Cardiac muscle cell (in vitro differentiated cells and primary cell): ENCODE measurements at regions not wholly inside any gene's neighbourhood (a gene's known extent, or its start where the extent isn't known, plus 50 kb on each side); places are given as distances from the start of the nearest gene placed in this dataset.

Source experiments
- DNase-seq, 2 donors: peaks; one replicate each; pipeline versions ENCODE4 v3.0.0 to v3.0.0-alpha.2; 2010 to 2017; ENCODE audit warnings: low read depth in 1 of 2, low spot score in 1 of 2
- H3K27ac ChIP-seq: fragments of 200-600 bp; sonication (generic); 2 replicates; pipeline ENCODE4 v1.5.1; 2016
- H3K27me3 ChIP-seq: fragments of 200-600 bp; sonication (generic); 2 replicates; pipeline ENCODE4 v1.6.0; 2016; ENCODE audit warnings: control low read depth
- H3K36me3 ChIP-seq: fragments of 200-600 bp; sonication (generic); 2 replicates; pipeline ENCODE4 v1.5.1; 2016; ENCODE audit warnings: control low read depth
- H3K4me1 ChIP-seq: fragments of 200-600 bp; sonication (generic); 2 replicates; pipeline ENCODE4 v1.8.1; 2017; ENCODE audit warnings: low read depth, mild to moderate bottlenecking, mixed run types
- H3K4me3 ChIP-seq: fragments of 200-600 bp; sonication (generic); 2 replicates; pipeline ENCODE4 v1.5.1; 2016; ENCODE audit warnings: mild to moderate bottlenecking
- H3K9me3 ChIP-seq: fragments of 200-600 bp; sonication (generic); 2 replicates; pipeline ENCODE4 v1.5.1; 2017; ENCODE audit warnings: low read depth, mild to moderate bottlenecking, control low read depth
- CTCF ChIP-seq: IDR thresholded peaks from 2 replicates; pipeline ENCODE4 v1.5.1; 2012; ENCODE audit warnings: low read depth, mild to moderate bottlenecking, low read length

GRCh38 chr7:156435486-156436231 is 204.9 kb upstream of the RNF32 start:
- H3K27me3 ChIP-seq: no peaks in the 10 kb centered on the region
- no peak for DNase-seq
- no peak overlapping the region for H3K4me3 ChIP-seq
- no peaks in the 10 kb centered on the region for H3K4me1 ChIP-seq
- no peak overlapping the region for H3K27ac ChIP-seq
- TF ChIP-seq CTCF: no peak
- H3K36me3 ChIP-seq: no peaks in the 10 kb centered on the region
- no peaks in the 10 kb centered on the region for H3K9me3 ChIP-seq

GRCh38 chr7:156434706-156435105 is 205.9 kb upstream of the RNF32 start:
- DNase-seq: no peak
- Histone ChIP-seq H3K27me3 (no peaks in the 10 kb centered on the region), H3K4me3 (no peak overlapping the region), H3K36me3 (no peaks in the 10 kb centered on the region), H3K27ac (no peak overlapping the region), H3K4me1 (no peaks in the 10 kb centered on the region), H3K9me3 (no peaks in the 10 kb centered on the region)
- no peak for TF ChIP-seq CTCF

GRCh38 chr7:156432018-156432417 is 208.6 kb upstream of the RNF32 start:
- Histone ChIP-seq H3K4me3 (no peak overlapping the region), H3K27ac (no peak overlapping the region), H3K9me3 (no peaks in the 10 kb centered on the region), H3K4me1 (no peaks in the 10 kb centered on the region), H3K27me3 (no peaks in the 10 kb centered on the region), H3K36me3 (no peaks in the 10 kb centered on the region)
- no peak for DNase-seq
- no peak for TF ChIP-seq CTCF

GRCh38 chr7:156430109-156430508 is 210.5 kb upstream of the RNF32 start:
- no peak overlapping the region for H3K27ac ChIP-seq
- H3K4me1 ChIP-seq: no peaks in the 10 kb centered on the region
- no peak overlapping the region for H3K4me3 ChIP-seq
- H3K9me3 ChIP-seq: no peaks in the 10 kb centered on the region
- DNase-seq: no peak
- no peak for TF ChIP-seq CTCF
- H3K27me3 ChIP-seq: no peaks in the 10 kb centered on the region
- no peaks in the 10 kb centered on the region for H3K36me3 ChIP-seq

GRCh38 chr7:156429514-156429913 is 211.1 kb upstream of the RNF32 start:
- no peaks in the 10 kb centered on the region for H3K36me3 ChIP-seq
- no peaks in the 10 kb centered on the region for H3K9me3 ChIP-seq
- H3K27me3 ChIP-seq: no peaks in the 10 kb centered on the region
- no peaks in the 10 kb centered on the region for H3K4me1 ChIP-seq
- H3K4me3 ChIP-seq: no peak overlapping the region
- no peak for TF ChIP-seq CTCF
- H3K27ac ChIP-seq: no peak overlapping the region
- no peak for DNase-seq
